ENCODE measurements at regions not wholly inside any gene's neighbourhood (a gene's known extent, or its start where the extent isn't known, plus 50 kb on each side); places are given as distances from the start of the nearest gene placed in this dataset.
A peak's percentile ranks its signal among the peaks of the same experiment; 100 is the strongest.

DNA sequence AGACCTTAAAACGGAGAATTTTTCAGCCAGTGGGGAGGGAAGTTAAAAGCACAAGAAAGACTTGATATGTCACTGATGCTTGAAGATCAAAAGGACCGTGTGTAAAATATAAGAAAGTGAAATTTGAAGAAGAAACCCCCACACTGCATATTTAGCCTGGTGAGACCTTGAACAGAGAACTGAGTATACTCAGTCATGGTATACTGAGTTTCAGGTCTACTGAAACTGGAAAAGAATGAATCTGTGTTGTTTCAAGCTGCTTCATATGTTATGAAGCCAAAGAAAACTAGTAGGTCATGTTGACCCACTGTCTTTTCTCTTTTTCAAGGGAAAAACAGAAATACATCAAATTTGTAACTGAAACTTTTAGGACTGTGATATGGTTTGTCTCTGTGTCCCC is 443.8 kb upstream of the GJE1 start:
- TF ChIP-seq, protein P1, sequence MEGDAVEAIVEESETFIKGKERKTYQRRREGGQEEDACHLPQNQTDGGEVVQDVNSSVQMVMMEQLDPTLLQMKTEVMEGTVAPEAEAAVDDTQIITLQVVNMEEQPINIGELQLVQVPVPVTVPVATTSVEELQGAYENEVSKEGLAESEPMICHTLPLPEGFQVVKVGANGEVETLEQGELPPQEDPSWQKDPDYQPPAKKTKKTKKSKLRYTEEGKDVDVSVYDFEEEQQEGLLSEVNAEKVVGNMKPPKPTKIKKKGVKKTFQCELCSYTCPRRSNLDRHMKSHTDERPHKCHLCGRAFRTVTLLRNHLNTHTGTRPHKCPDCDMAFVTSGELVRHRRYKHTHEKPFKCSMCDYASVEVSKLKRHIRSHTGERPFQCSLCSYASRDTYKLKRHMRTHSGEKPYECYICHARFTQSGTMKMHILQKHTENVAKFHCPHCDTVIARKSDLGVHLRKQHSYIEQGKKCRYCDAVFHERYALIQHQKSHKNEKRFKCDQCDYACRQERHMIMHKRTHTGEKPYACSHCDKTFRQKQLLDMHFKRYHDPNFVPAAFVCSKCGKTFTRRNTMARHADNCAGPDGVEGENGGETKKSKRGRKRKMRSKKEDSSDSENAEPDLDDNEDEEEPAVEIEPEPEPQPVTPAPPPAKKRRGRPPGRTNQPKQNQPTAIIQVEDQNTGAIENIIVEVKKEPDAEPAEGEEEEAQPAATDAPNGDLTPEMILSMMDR (IDR thresholded peaks at IDR 0.05; ENCODE audit: insufficient read depth, low read depth, low read length, missing control alignments): no peak
- no peak overlapping the region for H3K4me3 ChIP-seq (ENCODE audit: low read depth, low read length)
- peak; percentile 33 for DNase-seq (ENCODE audit: low read depth)

DNA sequence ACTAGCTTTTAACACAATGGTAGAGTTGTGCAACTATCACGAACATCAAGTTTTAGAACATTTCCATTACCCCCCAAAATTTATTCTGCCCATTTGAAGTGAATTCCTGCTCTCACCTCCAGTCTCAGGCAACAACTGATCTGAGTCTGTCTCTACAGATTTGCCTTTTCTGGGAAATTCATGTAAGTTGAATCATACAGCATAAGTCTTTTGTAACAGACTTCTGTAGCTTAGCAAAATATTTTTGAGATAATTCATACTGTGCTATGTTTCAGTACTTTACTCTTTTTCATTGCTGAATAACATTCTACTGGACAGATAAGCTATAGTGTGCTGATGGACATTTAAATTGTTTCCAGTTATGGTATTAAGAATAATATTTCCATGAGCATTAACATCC is 447.3 kb upstream of the GJE1 start:
- no peak overlapping the region for H3K4me3 ChIP-seq (ENCODE audit: low read depth, low read length)
- no peak for DNase-seq (ENCODE audit: low read depth)
- TF ChIP-seq, protein P1 (IDR thresholded peaks at IDR 0.05; ENCODE audit: insufficient read depth, low read depth, low read length, missing control alignments): no peak

DNA sequence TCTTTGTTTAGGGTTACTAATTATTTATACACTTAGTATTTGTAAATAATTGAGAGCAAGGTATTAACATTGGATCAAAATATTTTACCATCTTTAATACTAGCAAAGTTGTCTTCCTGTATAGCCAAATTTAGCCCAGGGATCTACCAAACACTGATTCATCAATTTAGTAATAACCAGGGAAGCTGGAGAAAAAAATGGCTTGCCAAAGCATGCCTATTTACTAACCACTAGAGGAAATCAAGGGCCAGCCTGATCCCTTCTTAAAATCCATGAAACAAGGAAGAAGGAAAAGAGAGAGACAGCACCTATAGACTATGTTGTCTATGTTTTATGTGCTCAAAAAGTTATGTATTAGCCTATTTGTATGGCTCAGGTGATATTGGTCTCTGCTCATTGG is 450.3 kb upstream of the GJE1 start:
- TF ChIP-seq, protein P1 (IDR thresholded peaks at IDR 0.05; ENCODE audit: insufficient read depth, low read depth, low read length, missing control alignments): no peak
- no peak overlapping the region for H3K4me3 ChIP-seq (ENCODE audit: low read depth, low read length)
- DNase-seq (ENCODE audit: low read depth): no peak

DNA sequence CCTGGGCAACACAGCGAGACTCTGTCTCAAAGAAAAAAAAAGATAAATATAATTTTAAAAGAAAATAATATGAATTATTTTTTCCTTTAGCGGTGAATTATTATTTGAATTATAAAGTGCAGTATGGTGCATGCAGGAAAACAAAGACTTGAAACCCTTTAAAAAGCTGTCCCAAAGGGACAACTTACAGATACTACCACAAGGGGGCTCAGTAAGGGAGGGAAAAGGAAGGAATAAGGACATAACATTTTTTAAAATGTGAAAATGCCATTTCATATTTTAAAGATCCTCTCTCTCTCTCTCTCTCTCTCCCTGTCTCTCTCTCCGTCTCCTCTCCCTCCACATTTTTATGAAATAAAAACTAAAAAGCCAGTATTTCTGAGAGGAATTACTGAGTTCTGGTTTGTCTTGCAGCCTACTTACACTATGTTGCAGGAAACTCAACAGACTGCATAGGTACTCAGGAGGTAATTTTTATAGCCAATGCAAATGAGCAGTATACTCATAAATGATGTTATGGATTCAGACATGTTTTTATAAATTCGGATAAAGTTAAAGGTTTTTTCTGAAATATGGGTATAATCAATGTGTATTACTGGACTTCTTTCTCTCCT is 455.0 kb upstream of the GJE1 start:
- TF ChIP-seq, protein P1 (IDR thresholded peaks at IDR 0.05; ENCODE audit: insufficient read depth, low read depth, low read length, missing control alignments): peak; percentile 44
- no peak overlapping the region for H3K4me3 ChIP-seq (ENCODE audit: low read depth, low read length)

DNA sequence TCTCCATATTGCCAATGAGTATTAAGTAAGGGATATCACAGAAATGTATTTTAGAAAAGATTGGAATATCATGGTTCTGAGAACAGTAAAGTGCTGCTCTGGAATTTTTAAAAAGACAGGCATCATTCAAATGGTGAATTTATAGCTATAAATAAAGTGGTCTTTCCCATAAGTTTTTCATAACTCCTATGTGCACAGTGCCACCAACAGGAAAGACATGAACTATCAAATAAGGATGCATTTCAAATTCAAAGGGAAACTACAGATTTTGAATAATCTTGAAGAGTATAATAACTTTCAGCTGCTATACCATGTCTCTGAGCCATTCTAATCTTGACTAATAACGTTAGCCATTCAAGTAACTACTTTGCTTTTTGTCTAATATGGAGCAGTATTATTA is 456.8 kb upstream of the GJE1 start:
- no peak overlapping the region for H3K4me3 ChIP-seq (ENCODE audit: low read depth, low read length)
- TF ChIP-seq, protein P1 (IDR thresholded peaks at IDR 0.05; ENCODE audit: insufficient read depth, low read depth, low read length, missing control alignments): no peak
- no peak for DNase-seq (ENCODE audit: low read depth)

More for the DNA sequence above, 455.0 kb upstream of the GJE1 start:
- DNase-seq (ENCODE audit: low read depth): peak; percentile 38

DNA sequence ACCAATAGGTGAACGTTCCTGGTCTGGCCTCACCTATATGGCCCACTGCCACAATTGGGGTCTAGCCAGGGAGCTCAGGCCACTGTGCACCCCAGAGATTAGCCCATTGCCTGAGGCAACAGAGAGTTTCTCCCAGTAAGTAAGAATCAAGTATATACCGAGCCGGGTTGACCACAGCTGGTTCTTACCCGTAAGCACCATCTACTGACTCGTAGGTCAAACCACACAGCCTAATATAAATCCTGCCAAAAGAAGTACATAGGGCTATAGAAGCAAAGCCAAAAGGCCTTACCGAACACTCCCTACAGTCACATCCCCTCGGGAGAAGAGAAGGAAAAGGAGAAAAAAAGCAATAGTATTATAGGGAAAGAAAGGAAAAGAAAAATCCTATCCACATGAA is 463.6 kb upstream of the GJE1 start:
- TF ChIP-seq, protein P1 (IDR thresholded peaks at IDR 0.05; ENCODE audit: insufficient read depth, low read depth, low read length, missing control alignments): no peak
- DNase-seq (ENCODE audit: low read depth): no peak
- no peak overlapping the region for H3K4me3 ChIP-seq (ENCODE audit: low read depth, low read length)

Measured in GM12865 (cell line).